ENCODE measurements at regions not wholly inside any gene's neighbourhood (a gene's known extent, or its start where the extent isn't known, plus 50 kb on each side); places are given as distances from the start of the nearest gene placed in this dataset.

DNA sequence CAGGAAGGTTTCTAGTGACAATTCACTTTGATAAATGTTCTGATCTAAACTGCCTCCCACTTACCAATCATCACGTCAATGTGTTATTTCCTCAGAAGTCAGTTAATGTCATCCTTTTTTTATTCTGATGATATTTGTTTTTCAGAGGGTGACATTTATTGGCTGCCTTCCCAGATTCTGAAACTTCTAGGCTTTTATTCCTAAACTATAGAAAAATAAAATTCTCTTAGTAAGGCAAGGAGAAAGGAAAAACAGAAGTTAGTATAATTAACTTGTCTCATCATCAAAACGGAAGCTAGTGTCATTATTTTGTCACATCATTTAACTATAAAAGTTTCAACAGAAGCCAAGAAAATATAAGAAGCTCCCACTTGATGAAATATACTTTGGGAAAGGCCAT is 100.0 kb upstream of the C3orf80 start:
- Histone ChIP-seq H3K4me1 (ENCODE audit: low read depth) (no peaks in the 10 kb centered on the region), H3K36me3 (no peaks in the 10 kb centered on the region), H3K27ac (no peak overlapping the region), H3K27me3 (no peaks in the 10 kb centered on the region), H3K9me3 (ENCODE audit: low read depth) (no peaks in the 10 kb centered on the region), H3K4me3 (no peak overlapping the region)
- peak in 1 of 2 donors; percentile 32 for DNase-seq (ENCODE audit: low read depth in 1 of 2, low spot score in 1 of 2)
- no peak for TF ChIP-seq CTCF (IDR thresholded peaks at IDR 0.05; ENCODE audit: low read depth, low read length)

DNA sequence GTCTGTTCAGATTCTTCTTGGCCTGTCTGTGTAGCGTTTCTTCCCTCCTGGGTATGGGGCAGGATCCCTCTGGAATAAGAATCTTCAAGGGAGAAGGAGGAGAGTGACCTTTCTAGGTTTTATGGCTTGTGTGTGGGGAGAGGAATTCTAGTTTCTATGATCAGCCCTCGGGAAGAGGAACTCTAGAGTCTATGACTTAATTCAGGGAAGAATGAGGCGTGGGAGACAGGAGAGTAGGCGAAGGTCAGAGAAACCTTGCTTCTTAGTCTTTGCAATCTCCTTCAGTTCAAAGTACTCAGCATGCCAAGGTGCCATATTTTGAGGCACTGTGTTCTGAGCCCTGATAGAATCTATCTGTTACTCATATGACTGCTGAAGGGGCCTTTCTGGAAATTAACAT is 99.2 kb upstream of the C3orf80 start:
- H3K4me3 ChIP-seq = no peak overlapping the region
- no peak for DNase-seq (ENCODE audit: low read depth in 1 of 2, low spot score in 1 of 2)
- H3K27me3 ChIP-seq = no peaks in the 10 kb centered on the region
- H3K9me3 ChIP-seq (ENCODE audit: low read depth) = no peaks in the 10 kb centered on the region
- no peaks in the 10 kb centered on the region for H3K4me1 ChIP-seq (ENCODE audit: low read depth)
- H3K36me3 ChIP-seq = no peaks in the 10 kb centered on the region
- H3K27ac ChIP-seq = no peak overlapping the region
- no peak for TF ChIP-seq CTCF (IDR thresholded peaks at IDR 0.05; ENCODE audit: low read depth, low read length)

- H3K36me3 ChIP-seq = no peaks in the 10 kb centered on the region
- no peak overlapping the region for H3K27ac ChIP-seq
- no peak for DNase-seq (ENCODE audit: low read depth in 1 of 2, low spot score in 1 of 2)
- H3K9me3 ChIP-seq (ENCODE audit: low read depth) = no peaks in the 10 kb centered on the region
- H3K27me3 ChIP-seq = no peaks in the 10 kb centered on the region
- no peak for TF ChIP-seq CTCF (IDR thresholded peaks at IDR 0.05; ENCODE audit: low read depth, low read length)
- H3K4me3 ChIP-seq = no peak overlapping the region
- H3K4me1 ChIP-seq (ENCODE audit: low read depth) = no peaks in the 10 kb centered on the region
Observed at GRCh38 chr3:160126761-160127160, 98.5 kb upstream of the C3orf80 start.

DNA sequence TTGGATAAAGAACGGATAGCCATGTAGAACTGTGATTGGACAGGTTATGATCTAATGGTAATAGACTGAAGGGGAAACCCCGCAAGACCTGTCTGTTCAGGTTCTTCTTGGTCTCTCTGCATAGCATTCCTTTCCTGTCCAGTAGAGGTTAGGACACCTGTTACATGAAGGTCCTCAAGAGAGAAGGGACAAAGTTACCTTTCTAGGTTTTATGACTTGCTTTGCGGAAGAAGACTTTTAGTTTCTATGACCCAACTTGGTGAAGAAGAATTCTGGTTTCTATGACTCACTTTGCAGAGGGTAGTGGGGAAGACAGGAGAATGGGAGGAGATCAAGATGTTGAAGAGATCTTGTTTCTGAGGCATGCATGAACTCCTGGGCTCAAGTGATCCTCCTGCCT is 97.9 kb upstream of the C3orf80 start:
- no peaks in the 10 kb centered on the region for H3K9me3 ChIP-seq (ENCODE audit: low read depth)
- H3K4me3 ChIP-seq = no peak overlapping the region
- no peak for TF ChIP-seq CTCF (IDR thresholded peaks at IDR 0.05; ENCODE audit: low read depth, low read length)

DNA sequence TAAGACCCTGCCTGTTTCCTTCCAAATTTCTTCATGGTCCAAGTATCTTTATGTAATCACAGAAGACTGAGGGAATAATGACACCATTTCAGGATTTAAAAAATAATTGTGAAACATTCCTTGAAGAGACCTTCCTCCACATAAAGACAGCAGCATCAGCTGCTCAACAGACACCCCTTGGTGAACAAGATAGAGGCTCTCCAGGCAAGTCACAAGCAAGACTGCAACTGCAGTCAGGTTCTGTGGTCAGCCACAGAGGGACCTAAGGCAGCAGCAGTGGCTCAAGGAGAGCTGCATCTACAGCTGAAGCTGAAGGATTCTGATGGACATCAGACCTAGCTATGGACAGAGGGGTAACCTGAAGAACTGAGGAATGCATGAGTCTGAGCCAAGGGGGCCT is 97.2 kb upstream of the C3orf80 start:
- no peaks in the 10 kb centered on the region for H3K4me1 ChIP-seq (ENCODE audit: low read depth)
- H3K27me3 ChIP-seq = no peaks in the 10 kb centered on the region
- no peak overlapping the region for H3K27ac ChIP-seq
- no peaks in the 10 kb centered on the region for H3K36me3 ChIP-seq
- H3K4me3 ChIP-seq = no peak overlapping the region
- TF ChIP-seq CTCF (IDR thresholded peaks at IDR 0.05; ENCODE audit: low read depth, low read length) = no peak
- no peaks in the 10 kb centered on the region for H3K9me3 ChIP-seq (ENCODE audit: low read depth)
- no peak for DNase-seq (ENCODE audit: low read depth in 1 of 2, low spot score in 1 of 2)

More for the DNA sequence above, 97.9 kb upstream of the C3orf80 start:
- Histone ChIP-seq H3K4me1 (ENCODE audit: low read depth) (no peaks in the 10 kb centered on the region), H3K27me3 (no peaks in the 10 kb centered on the region), H3K27ac (no peak overlapping the region), H3K36me3 (no peaks in the 10 kb centered on the region)
- no peak for DNase-seq (ENCODE audit: low read depth in 1 of 2, low spot score in 1 of 2)

Measured in cardiac muscle cell (in vitro differentiated cells and primary cell).